ENCODE measurements at regions not wholly inside any gene's neighbourhood (a gene's known extent, or its start where the extent isn't known, plus 50 kb on each side); places are given as distances from the start of the nearest gene placed in this dataset.

DNA sequence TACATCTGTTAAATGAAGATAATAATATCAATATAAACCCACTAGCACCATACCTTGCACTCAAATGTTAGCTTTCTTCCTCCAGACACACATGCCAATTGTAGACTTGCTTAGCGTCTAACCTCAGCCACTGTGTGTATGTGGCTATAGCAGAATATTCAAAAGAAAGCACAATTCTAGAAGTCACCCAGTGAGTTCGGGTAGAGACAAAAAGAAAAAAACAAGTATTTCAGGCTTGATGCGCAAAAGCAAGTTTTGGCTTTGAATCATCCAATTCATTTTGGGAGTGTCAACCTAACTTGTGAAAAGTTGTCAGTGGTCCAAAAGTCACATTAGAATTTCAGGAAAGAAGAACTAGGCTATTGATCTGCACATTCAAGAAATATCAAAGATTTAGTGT is 167.4 kb downstream of the PRELID2 start:
- H3K9me3 ChIP-seq (ENCODE audit: insufficient read depth, low read depth) = no peaks in the 10 kb centered on the region; the same call in 1 of the 2 replicates
- no peak overlapping the region for H3K4me3 ChIP-seq
- 0 out of 2 replicates have a peak, but pooled peaks cover 4% of the 10 kb centered on the region for H3K9me2 ChIP-seq (ENCODE audit: insufficient read depth)
- H3K4me2 ChIP-seq = no peak overlapping the region
- no peaks in the 10 kb centered on the region for H3K79me2 ChIP-seq (ENCODE audit: low read depth)
- no peak overlapping the region for H2AFZ ChIP-seq
- H3K27ac ChIP-seq = no peak overlapping the region
- H3F3A ChIP-seq (ENCODE audit: insufficient read depth, low read depth) = no peaks in the 10 kb centered on the region
- no peaks in the 10 kb centered on the region for H3K27me3 ChIP-seq (ENCODE audit: insufficient read depth, low read depth)
- TF ChIP-seq, protein P1, sequence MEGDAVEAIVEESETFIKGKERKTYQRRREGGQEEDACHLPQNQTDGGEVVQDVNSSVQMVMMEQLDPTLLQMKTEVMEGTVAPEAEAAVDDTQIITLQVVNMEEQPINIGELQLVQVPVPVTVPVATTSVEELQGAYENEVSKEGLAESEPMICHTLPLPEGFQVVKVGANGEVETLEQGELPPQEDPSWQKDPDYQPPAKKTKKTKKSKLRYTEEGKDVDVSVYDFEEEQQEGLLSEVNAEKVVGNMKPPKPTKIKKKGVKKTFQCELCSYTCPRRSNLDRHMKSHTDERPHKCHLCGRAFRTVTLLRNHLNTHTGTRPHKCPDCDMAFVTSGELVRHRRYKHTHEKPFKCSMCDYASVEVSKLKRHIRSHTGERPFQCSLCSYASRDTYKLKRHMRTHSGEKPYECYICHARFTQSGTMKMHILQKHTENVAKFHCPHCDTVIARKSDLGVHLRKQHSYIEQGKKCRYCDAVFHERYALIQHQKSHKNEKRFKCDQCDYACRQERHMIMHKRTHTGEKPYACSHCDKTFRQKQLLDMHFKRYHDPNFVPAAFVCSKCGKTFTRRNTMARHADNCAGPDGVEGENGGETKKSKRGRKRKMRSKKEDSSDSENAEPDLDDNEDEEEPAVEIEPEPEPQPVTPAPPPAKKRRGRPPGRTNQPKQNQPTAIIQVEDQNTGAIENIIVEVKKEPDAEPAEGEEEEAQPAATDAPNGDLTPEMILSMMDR (conservative IDR thresholded peaks at IDR 0.05) = no peak
- TF ChIP-seq EZH2 (IDR thresholded peaks at IDR 0.05; ENCODE audit: low read depth) = no peak
- DNase-seq = no peak
- CTCF ChIA-PET = no interaction called here
- BruUV-seq (replicated peaks) = no TSS peak
- intact Hi-C loops (cut with micrococcal nuclease; ENCODE audit: unreplicated experiment) = no loop called here
- H3K4me1 ChIP-seq (replicated peaks; ENCODE audit: insufficient read depth) = no peaks in the 10 kb centered on the region
- H3K36me3 ChIP-seq (ENCODE audit: low read depth) = no peaks in the 10 kb centered on the region
- no peaks in the 10 kb centered on the region for H4K20me1 ChIP-seq (ENCODE audit: insufficient read depth)
- POLR2A ChIA-PET (ENCODE audit: unreplicated experiment) = interaction anchor here (0.5 kb wide), 1 partner anchor 223 kb away, joined by 11 read pairs; no protein-coding TSS in a partner anchor

DNA sequence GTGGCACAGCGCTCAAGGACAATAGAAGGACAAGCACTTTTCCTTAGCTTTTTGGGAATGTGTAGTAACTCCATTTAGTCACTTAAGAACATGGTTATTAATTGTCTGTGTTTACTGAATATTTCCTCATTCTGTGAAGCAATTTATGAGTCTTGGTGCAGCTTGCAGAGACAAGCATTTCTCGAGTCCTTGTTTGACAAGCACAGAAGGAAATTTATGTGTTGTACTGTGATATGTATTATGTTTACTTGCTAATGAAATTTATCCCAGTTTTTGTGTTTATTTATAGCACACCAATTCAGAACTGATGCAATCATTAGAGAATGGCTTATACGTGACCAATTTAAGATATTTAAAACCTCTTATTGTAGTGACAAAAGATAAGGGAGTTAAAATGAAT is 168.6 kb downstream of the PRELID2 start:
- TF ChIP-seq EZH2 (IDR thresholded peaks at IDR 0.05; ENCODE audit: low read depth) = no peak
- TF ChIP-seq, protein P1 (conservative IDR thresholded peaks at IDR 0.05) = no peak
- 0 out of 2 replicates have a peak, but pooled peaks cover 4% of the 10 kb centered on the region for H3K9me2 ChIP-seq (ENCODE audit: insufficient read depth)
- no peak overlapping the region for H2AFZ ChIP-seq
- H3K27me3 ChIP-seq (ENCODE audit: insufficient read depth, low read depth) = no peaks in the 10 kb centered on the region
- H3F3A ChIP-seq (ENCODE audit: insufficient read depth, low read depth) = no peaks in the 10 kb centered on the region
- DNase-seq = no peak
- no peaks in the 10 kb centered on the region for H4K20me1 ChIP-seq (ENCODE audit: insufficient read depth)
- CTCF ChIA-PET = no interaction called here
- H3K36me3 ChIP-seq (ENCODE audit: low read depth) = no peaks in the 10 kb centered on the region
- intact Hi-C loops (cut with micrococcal nuclease; ENCODE audit: unreplicated experiment) = no loop called here
- H3K79me2 ChIP-seq (ENCODE audit: low read depth) = no peaks in the 10 kb centered on the region
- H3K4me1 ChIP-seq (replicated peaks; ENCODE audit: insufficient read depth) = no peaks in the 10 kb centered on the region
- H3K9me3 ChIP-seq (ENCODE audit: insufficient read depth, low read depth) = no peaks in the 10 kb centered on the region; the same call in 1 of the 2 replicates
- no peak overlapping the region for H3K4me3 ChIP-seq
- no peak overlapping the region for H3K4me2 ChIP-seq
- H3K27ac ChIP-seq = no peak overlapping the region
- POLR2A ChIA-PET (ENCODE audit: unreplicated experiment) = no interaction called here
- no TSS peak for BruUV-seq (replicated peaks)

DNA sequence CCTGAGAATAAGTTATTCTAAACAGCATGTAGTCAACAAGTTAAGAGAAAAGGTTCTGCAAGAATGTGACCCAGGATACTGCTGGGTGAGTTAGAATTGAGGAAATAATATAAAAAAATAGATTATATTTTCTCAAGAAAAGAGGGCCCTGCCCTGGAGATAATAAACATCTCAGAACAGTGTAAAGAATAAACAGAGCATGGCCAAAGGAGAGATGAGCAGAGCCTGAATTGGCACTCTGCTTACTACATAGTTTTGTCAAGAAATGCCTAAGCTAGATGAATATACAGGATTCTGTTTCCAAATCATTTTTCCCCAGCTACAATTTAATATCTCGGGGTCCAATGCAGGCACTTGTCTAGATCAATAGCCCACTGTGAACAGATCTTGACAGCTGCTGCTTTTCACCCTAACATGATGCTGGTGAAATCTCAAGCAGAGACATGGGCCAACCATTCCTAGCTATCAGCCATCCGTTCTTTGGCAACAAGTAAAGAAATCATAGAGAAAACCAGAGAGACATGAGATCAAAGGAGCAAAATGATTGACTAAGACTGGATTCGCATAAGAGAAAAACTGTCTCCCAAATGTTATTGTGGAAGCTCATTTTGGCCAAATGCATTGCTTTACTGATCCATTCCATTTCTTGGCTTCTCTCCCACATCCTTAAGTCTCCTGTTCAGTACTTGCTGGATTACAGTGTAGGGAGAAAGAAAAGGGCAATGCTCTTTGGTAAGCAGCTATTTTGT is 173.2 kb downstream of the PRELID2 start:
- 0 out of 2 replicates have a peak, but pooled peaks cover 3% of the 10 kb centered on the region for H3K9me2 ChIP-seq (ENCODE audit: insufficient read depth)
- ChIA-PET CTCF (no interaction called here), POLR2A (ENCODE audit: unreplicated experiment) (no interaction called here)
- H3F3A ChIP-seq (ENCODE audit: insufficient read depth, low read depth) = no peaks in the 10 kb centered on the region
- H3K4me2 ChIP-seq = no peak overlapping the region
- no peak overlapping the region for H2AFZ ChIP-seq
- no peaks in the 10 kb centered on the region for H3K4me1 ChIP-seq (replicated peaks; ENCODE audit: insufficient read depth)
- TF ChIP-seq, protein P1 (conservative IDR thresholded peaks at IDR 0.05) = no peak
- no peak for TF ChIP-seq EZH2 (IDR thresholded peaks at IDR 0.05; ENCODE audit: low read depth)
- intact Hi-C loops (cut with micrococcal nuclease; ENCODE audit: unreplicated experiment) = no loop called here
- H3K27me3 ChIP-seq (ENCODE audit: insufficient read depth, low read depth) = no peaks in the 10 kb centered on the region
- H4K20me1 ChIP-seq (ENCODE audit: insufficient read depth) = no peaks in the 10 kb centered on the region
- no peaks in the 10 kb centered on the region for H3K36me3 ChIP-seq (ENCODE audit: low read depth)
- no peaks in the 10 kb centered on the region for H3K79me2 ChIP-seq (ENCODE audit: low read depth)
- no peak overlapping the region for H3K27ac ChIP-seq
- no peak for DNase-seq
- BruUV-seq (replicated peaks) = no TSS peak
- H3K4me3 ChIP-seq = no peak overlapping the region
- H3K9me3 ChIP-seq (ENCODE audit: insufficient read depth, low read depth) = no peaks in the 10 kb centered on the region; the same call in 1 of the 2 replicates
